Prostate gland (tissue), 2 donors: ENCODE measurements at regions not wholly inside any gene's neighbourhood (a gene's known extent, or its start where the extent isn't known, plus 50 kb on each side); places are given as distances from the start of the nearest gene placed in this dataset.

ENCODE experiments used
- POLR2A ChIP-seq: fragments of 450-650 bp; IDR thresholded peaks from one replicate; pipeline ENCODE4 v1.6.1; 2016; ENCODE audit warnings: antibody characterized with exemption, mild to moderate bottlenecking
- POLR2AphosphoS5 ChIP-seq: sonication (generic); formaldehyde crosslinking; IDR thresholded peaks from one replicate; pipeline ENCODE4 v1.6.1; 2017; ENCODE audit warnings: antibody characterized with exemption
- TF ChIP-seq, protein P1 (sequence below), 4 experiments: fragments of 200-600 bp in 2 of 4; fragments of 450-650 bp in 2 of 4; sonication (generic) in 2 of 4; IDR thresholded peaks; 1 replicate in 3 of 4; 2 replicates in 1 of 4; pipeline ENCODE4 v1.5.1; 2016 to 2019; ENCODE audit warnings: antibody characterized with exemption in 4 of 4, mild to moderate bottlenecking in 2 of 4, moderate library complexity in 2 of 4

DNA sequence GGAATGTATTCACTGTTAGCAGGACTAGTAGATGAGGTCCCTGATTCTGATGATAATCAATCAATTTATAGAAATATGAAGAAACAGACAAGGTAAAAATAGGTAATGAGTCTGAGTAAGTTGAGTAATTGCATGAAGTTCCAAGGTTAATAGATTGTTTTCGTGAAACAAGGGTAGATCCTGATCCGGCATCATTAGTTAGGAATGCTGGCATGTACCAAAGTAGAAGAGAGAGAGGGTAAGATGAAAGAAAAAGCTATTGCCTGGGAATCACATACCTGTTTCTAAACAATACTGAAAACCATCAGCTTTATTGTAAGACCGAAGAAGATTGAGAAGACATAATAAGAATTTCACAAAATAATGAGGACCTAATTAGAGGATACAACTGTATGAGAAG, 118.1 kb upstream of the ARPP21 start:
- TF ChIP-seq POLR2AphosphoS5: no peak
- no peak for TF ChIP-seq POLR2A
- TF ChIP-seq, protein P1, sequence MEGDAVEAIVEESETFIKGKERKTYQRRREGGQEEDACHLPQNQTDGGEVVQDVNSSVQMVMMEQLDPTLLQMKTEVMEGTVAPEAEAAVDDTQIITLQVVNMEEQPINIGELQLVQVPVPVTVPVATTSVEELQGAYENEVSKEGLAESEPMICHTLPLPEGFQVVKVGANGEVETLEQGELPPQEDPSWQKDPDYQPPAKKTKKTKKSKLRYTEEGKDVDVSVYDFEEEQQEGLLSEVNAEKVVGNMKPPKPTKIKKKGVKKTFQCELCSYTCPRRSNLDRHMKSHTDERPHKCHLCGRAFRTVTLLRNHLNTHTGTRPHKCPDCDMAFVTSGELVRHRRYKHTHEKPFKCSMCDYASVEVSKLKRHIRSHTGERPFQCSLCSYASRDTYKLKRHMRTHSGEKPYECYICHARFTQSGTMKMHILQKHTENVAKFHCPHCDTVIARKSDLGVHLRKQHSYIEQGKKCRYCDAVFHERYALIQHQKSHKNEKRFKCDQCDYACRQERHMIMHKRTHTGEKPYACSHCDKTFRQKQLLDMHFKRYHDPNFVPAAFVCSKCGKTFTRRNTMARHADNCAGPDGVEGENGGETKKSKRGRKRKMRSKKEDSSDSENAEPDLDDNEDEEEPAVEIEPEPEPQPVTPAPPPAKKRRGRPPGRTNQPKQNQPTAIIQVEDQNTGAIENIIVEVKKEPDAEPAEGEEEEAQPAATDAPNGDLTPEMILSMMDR (IDR thresholded peaks at IDR 0.05): no peak
